ENCODE measurements at regions not wholly inside any gene's neighbourhood (a gene's known extent, or its start where the extent isn't known, plus 50 kb on each side); places are given as distances from the start of the nearest gene placed in this dataset.

DNA sequence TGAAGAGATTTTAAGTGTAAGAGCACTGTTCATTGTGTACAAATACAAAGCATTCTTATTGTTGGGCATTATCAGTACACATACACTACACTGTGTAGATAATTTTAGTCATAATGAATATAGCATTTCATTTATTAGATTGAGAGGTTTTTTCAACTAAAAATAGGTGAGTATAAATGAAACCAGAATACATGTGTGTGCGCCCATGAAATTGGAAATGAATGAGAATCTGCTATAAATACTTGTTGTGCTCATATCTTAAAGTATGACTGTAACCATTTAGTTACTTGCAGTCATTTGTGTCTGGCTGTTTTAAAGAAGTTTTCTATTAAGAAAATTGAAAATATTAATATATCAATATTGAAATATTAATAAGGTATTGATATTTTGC, 189.0 kb upstream of the MEF2C start:
- TF ChIP-seq, protein P1, sequence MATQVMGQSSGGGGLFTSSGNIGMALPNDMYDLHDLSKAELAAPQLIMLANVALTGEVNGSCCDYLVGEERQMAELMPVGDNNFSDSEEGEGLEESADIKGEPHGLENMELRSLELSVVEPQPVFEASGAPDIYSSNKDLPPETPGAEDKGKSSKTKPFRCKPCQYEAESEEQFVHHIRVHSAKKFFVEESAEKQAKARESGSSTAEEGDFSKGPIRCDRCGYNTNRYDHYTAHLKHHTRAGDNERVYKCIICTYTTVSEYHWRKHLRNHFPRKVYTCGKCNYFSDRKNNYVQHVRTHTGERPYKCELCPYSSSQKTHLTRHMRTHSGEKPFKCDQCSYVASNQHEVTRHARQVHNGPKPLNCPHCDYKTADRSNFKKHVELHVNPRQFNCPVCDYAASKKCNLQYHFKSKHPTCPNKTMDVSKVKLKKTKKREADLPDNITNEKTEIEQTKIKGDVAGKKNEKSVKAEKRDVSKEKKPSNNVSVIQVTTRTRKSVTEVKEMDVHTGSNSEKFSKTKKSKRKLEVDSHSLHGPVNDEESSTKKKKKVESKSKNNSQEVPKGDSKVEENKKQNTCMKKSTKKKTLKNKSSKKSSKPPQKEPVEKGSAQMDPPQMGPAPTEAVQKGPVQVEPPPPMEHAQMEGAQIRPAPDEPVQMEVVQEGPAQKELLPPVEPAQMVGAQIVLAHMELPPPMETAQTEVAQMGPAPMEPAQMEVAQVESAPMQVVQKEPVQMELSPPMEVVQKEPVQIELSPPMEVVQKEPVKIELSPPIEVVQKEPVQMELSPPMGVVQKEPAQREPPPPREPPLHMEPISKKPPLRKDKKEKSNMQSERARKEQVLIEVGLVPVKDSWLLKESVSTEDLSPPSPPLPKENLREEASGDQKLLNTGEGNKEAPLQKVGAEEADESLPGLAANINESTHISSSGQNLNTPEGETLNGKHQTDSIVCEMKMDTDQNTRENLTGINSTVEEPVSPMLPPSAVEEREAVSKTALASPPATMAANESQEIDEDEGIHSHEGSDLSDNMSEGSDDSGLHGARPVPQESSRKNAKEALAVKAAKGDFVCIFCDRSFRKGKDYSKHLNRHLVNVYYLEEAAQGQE (IDR thresholded peaks at IDR 0.05; ENCODE audit: borderline replicate concordance): no peak
- TF ChIP-seq, protein P2, sequence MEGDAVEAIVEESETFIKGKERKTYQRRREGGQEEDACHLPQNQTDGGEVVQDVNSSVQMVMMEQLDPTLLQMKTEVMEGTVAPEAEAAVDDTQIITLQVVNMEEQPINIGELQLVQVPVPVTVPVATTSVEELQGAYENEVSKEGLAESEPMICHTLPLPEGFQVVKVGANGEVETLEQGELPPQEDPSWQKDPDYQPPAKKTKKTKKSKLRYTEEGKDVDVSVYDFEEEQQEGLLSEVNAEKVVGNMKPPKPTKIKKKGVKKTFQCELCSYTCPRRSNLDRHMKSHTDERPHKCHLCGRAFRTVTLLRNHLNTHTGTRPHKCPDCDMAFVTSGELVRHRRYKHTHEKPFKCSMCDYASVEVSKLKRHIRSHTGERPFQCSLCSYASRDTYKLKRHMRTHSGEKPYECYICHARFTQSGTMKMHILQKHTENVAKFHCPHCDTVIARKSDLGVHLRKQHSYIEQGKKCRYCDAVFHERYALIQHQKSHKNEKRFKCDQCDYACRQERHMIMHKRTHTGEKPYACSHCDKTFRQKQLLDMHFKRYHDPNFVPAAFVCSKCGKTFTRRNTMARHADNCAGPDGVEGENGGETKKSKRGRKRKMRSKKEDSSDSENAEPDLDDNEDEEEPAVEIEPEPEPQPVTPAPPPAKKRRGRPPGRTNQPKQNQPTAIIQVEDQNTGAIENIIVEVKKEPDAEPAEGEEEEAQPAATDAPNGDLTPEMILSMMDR (IDR thresholded peaks at IDR 0.05; ENCODE audit: poor library complexity, severe bottlenecking): no peak
- TF ChIP-seq TAF1 (IDR thresholded peaks at IDR 0.05; ENCODE audit: low read depth) (no peak), EP300 (conservative IDR thresholded peaks at IDR 0.05; ENCODE audit: poor library complexity, severe bottlenecking) (no peak), POLR2AphosphoS5 (IDR thresholded peaks at IDR 0.05) (no peak)

All from neural cell (in vitro differentiated cells).